ENCODE measurements at regions not wholly inside any gene's neighbourhood (a gene's known extent, or its start where the extent isn't known, plus 50 kb on each side); places are given as distances from the start of the nearest gene placed in this dataset.
A peak's percentile ranks its signal among the peaks of the same experiment; 100 is the strongest.

- peaks cover 0 to 20% (median 0%) of the 10 kb centered on the region in 4 donors for H3K4me1 ChIP-seq
- intact Hi-C loops (cut with DNase I; ENCODE audit: low total_unique reads), result no loop called here
- H3K9me3 ChIP-seq, result no peaks in the 10 kb centered on the region
- TF ChIP-seq POLR2A (IDR thresholded peaks at IDR 0.05), result no peak
- no peak for TF ChIP-seq POLR2AphosphoS5 (IDR thresholded peaks at IDR 0.05)
- no peak for TF ChIP-seq EP300 (IDR thresholded peaks at IDR 0.05; ENCODE audit: low read depth)
- TF ChIP-seq, protein P1, sequence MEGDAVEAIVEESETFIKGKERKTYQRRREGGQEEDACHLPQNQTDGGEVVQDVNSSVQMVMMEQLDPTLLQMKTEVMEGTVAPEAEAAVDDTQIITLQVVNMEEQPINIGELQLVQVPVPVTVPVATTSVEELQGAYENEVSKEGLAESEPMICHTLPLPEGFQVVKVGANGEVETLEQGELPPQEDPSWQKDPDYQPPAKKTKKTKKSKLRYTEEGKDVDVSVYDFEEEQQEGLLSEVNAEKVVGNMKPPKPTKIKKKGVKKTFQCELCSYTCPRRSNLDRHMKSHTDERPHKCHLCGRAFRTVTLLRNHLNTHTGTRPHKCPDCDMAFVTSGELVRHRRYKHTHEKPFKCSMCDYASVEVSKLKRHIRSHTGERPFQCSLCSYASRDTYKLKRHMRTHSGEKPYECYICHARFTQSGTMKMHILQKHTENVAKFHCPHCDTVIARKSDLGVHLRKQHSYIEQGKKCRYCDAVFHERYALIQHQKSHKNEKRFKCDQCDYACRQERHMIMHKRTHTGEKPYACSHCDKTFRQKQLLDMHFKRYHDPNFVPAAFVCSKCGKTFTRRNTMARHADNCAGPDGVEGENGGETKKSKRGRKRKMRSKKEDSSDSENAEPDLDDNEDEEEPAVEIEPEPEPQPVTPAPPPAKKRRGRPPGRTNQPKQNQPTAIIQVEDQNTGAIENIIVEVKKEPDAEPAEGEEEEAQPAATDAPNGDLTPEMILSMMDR (IDR thresholded peaks at IDR 0.05), result no peak
- H3K36me3 ChIP-seq, result no peaks in the 10 kb centered on the region
- in situ Hi-C loops (cut with MboI; ENCODE audit: low pct_ligation_motif_present in 1 of 4, low pct_unique_long_range_greater_than_20kb in 1 of 4, low sequenced_read_pairs in 3 of 4), result no loop called here
- H3K27me3 ChIP-seq, result no peaks in the 10 kb centered on the region
- WGBS, 2 donors (ENCODE audit: low coverage in 1 of 2), result 28 to 31% methylated on average over 5 of the region's 5 CpGs
- H3K27ac ChIP-seq, result peak overlapping the region in 2 of 4 donors; percentile 9 to 20
- no peak for DNase-seq
- no peak overlapping the region for H3K4me3 ChIP-seq
Measured at GRCh38 chr4:89469930-89470375, 162.4 kb upstream of the GPRIN3 start.

GRCh38 chr4:89469516-89469915 lies 161.9 kb upstream of the GPRIN3 start:
- Histone ChIP-seq H3K27me3 (no peaks in the 10 kb centered on the region), H3K4me3 (no peak overlapping the region), H3K4me1 (peaks cover 0 to 20% (median 0%) of the 10 kb centered on the region in 4 donors), H3K36me3 (no peaks in the 10 kb centered on the region), H3K9me3 (no peaks in the 10 kb centered on the region), H3K27ac (peak overlapping the region in 2 of 4 donors; percentile 9 to 20)
- TF ChIP-seq POLR2AphosphoS5 (IDR thresholded peaks at IDR 0.05) (no peak), POLR2A (IDR thresholded peaks at IDR 0.05) (no peak), EP300 (IDR thresholded peaks at IDR 0.05; ENCODE audit: low read depth) (no peak)
- TF ChIP-seq, protein P1 (IDR thresholded peaks at IDR 0.05), result no peak
- no peak for DNase-seq
- in situ Hi-C loops (cut with MboI; ENCODE audit: low pct_ligation_motif_present in 1 of 4, low pct_unique_long_range_greater_than_20kb in 1 of 4, low sequenced_read_pairs in 3 of 4), result no loop called here
- intact Hi-C loops (cut with DNase I; ENCODE audit: low total_unique reads), result no loop called here

GRCh38 chr4:89468602-89469001 lies 161.0 kb upstream of the GPRIN3 start:
- Histone ChIP-seq H3K36me3 (no peaks in the 10 kb centered on the region), H3K27me3 (no peaks in the 10 kb centered on the region), H3K9me3 (no peaks in the 10 kb centered on the region), H3K27ac (no peak overlapping the region), H3K4me3 (no peak overlapping the region), H3K4me1 (peaks cover 0 to 20% (median 0%) of the 10 kb centered on the region in 4 donors)
- intact Hi-C loops (cut with DNase I; ENCODE audit: low total_unique reads), result no loop called here
- DNase-seq, result no peak
- in situ Hi-C loops (cut with MboI; ENCODE audit: low pct_ligation_motif_present in 1 of 4, low pct_unique_long_range_greater_than_20kb in 1 of 4, low sequenced_read_pairs in 3 of 4), result no loop called here
- TF ChIP-seq EP300 (IDR thresholded peaks at IDR 0.05; ENCODE audit: low read depth), result no peak
- TF ChIP-seq, protein P1 (IDR thresholded peaks at IDR 0.05), result no peak
- no peak for TF ChIP-seq POLR2AphosphoS5 (IDR thresholded peaks at IDR 0.05)
- 29 to 67% methylated on average over 1 to 2 of the region's 2 CpGs for WGBS, 2 donors (ENCODE audit: low coverage in 1 of 2)

GRCh38 chr4:89463341-89463740 lies 155.7 kb upstream of the GPRIN3 start:
- H3K4me1 ChIP-seq, result no peaks in the 10 kb centered on the region
- DNase-seq, result no peak
- H3K27ac ChIP-seq, result no peak overlapping the region
- intact Hi-C loops (cut with DNase I; ENCODE audit: low total_unique reads), result no loop called here
- H3K9me3 ChIP-seq, result no peaks in the 10 kb centered on the region
- TF ChIP-seq, protein P1 (IDR thresholded peaks at IDR 0.05), result no peak
- TF ChIP-seq POLR2AphosphoS5 (IDR thresholded peaks at IDR 0.05), result no peak
- no peak for TF ChIP-seq EP300 (IDR thresholded peaks at IDR 0.05; ENCODE audit: low read depth)
- no peak for TF ChIP-seq POLR2A (IDR thresholded peaks at IDR 0.05)
- no peak overlapping the region for H3K4me3 ChIP-seq
- H3K36me3 ChIP-seq, result no peaks in the 10 kb centered on the region
- in situ Hi-C loops (cut with MboI; ENCODE audit: low pct_ligation_motif_present in 1 of 4, low pct_unique_long_range_greater_than_20kb in 1 of 4, low sequenced_read_pairs in 3 of 4), result no loop called here
- no peaks in the 10 kb centered on the region for H3K27me3 ChIP-seq

All from transverse colon (tissue), 4 donors.